H1 (cell line): ENCODE measurements at regions not wholly inside any gene's neighbourhood (a gene's known extent, or its start where the extent isn't known, plus 50 kb on each side); places are given as distances from the start of the nearest gene placed in this dataset.

ENCODE experiments used
- CHD1 ChIP-seq: IDR thresholded peaks from 2 replicates; pipeline ENCODE4 v1.6.1; 2012; ENCODE audit warnings: low read depth, low read length, improper control_type of control experiment
- GTF2F1 ChIP-seq: IDR thresholded peaks from 2 replicates; pipeline ENCODE4 v1.6.1; 2012; ENCODE audit warnings: low read depth, low read length, improper control_type of control experiment, borderline replicate concordance
- PHF8 ChIP-seq: fragments of 200-600 bp; sonication (generic); conservative IDR thresholded peaks from 2 replicates; pipeline ENCODE4 v1.7.1; 2012; ENCODE audit warnings: low read depth, mild to moderate bottlenecking, inconsistent platforms, low read length, moderate library complexity
- POLR2AphosphoS5 ChIP-seq: IDR thresholded peaks from 2 replicates; pipeline ENCODE4 v1.6.1; 2011; ENCODE audit warnings: low read depth, low read length
- RFX5 ChIP-seq: IDR thresholded peaks from 2 replicates; pipeline ENCODE4 v1.6.1; 2011; ENCODE audit warnings: low read depth, low read length, improper control_type of control experiment, borderline replicate concordance
- SP1 ChIP-seq: IDR thresholded peaks from 2 replicates; pipeline ENCODE4 v1.6.1; 2011; ENCODE audit warnings: low read depth, low read length

GRCh38 chr9:104351726-104352125 lies 152.3 kb upstream of the OR13F1 start:
- no peak for TF ChIP-seq RFX5
- TF ChIP-seq PHF8, result no peak
- no peak for TF ChIP-seq CHD1
- no peak for TF ChIP-seq GTF2F1
- TF ChIP-seq POLR2AphosphoS5, result no peak
- no peak for TF ChIP-seq SP1
